ENCODE measurements at regions not wholly inside any gene's neighbourhood (a gene's known extent, or its start where the extent isn't known, plus 50 kb on each side); places are given as distances from the start of the nearest gene placed in this dataset.

DNA sequence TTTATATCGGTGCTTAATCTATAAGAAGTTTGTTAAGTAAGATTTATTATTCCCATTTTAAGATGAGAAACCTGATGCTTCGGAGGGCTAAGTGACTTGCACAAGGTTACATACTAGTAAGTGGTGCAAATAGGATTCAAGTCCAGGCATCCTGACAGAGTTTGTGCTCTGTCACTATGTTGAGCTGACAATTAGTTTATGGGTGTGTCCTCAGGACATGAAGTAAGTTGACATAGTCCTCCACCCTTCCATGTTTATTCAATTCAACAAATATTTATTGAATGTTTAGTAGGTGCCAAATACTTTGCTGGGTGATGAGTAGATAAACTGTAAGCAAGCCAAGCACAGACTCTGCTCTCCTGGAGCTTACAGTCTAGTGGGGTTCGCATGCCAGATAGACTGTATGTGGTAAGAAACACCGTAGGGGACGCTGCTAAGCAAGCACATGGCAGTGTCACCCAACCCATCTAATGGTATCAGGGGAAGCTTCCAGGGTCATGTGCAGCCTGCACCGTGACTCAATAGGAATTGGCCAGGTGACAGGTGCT lies 342.7 kb upstream of the SATB1 start:
- TF ChIP-seq, protein P1, sequence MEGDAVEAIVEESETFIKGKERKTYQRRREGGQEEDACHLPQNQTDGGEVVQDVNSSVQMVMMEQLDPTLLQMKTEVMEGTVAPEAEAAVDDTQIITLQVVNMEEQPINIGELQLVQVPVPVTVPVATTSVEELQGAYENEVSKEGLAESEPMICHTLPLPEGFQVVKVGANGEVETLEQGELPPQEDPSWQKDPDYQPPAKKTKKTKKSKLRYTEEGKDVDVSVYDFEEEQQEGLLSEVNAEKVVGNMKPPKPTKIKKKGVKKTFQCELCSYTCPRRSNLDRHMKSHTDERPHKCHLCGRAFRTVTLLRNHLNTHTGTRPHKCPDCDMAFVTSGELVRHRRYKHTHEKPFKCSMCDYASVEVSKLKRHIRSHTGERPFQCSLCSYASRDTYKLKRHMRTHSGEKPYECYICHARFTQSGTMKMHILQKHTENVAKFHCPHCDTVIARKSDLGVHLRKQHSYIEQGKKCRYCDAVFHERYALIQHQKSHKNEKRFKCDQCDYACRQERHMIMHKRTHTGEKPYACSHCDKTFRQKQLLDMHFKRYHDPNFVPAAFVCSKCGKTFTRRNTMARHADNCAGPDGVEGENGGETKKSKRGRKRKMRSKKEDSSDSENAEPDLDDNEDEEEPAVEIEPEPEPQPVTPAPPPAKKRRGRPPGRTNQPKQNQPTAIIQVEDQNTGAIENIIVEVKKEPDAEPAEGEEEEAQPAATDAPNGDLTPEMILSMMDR (IDR thresholded peaks at IDR 0.05) = no peak
- TF ChIP-seq POLR2A (IDR thresholded peaks at IDR 0.05) (no peak), POLR2AphosphoS5 (IDR thresholded peaks at IDR 0.05) (no peak), EP300 (IDR thresholded peaks at IDR 0.05) (no peak)

Measured in suprapubic skin (tissue), 4 donors.